HEK293T (cell line): ENCODE measurements at regions not wholly inside any gene's neighbourhood (a gene's known extent, or its start where the extent isn't known, plus 50 kb on each side); places are given as distances from the start of the nearest gene placed in this dataset.

Experiments
- BHLHE40 ChIP-seq: fragments of 450-650 bp; IDR thresholded peaks from 2 replicates; pipeline ENCODE4 v1.6.1; 2016; ENCODE audit warnings: mild to moderate bottlenecking, moderate library complexity, borderline replicate concordance
- ELF4 ChIP-seq: fragments of 450-650 bp; IDR thresholded peaks from 2 replicates; pipeline ENCODE4 v1.6.1; 2017; ENCODE audit warnings: antibody characterized with exemption
- FOXA1 ChIP-seq: fragments of 450-650 bp; IDR thresholded peaks from 2 replicates; pipeline ENCODE4 v1.6.1; 2016; ENCODE audit warnings: mild to moderate bottlenecking
- FOXK2 ChIP-seq: fragments of 450-650 bp; IDR thresholded peaks from 2 replicates; pipeline ENCODE4 v1.6.1; 2016; ENCODE audit warnings: mild to moderate bottlenecking
- PKNOX1 ChIP-seq: fragments of 450-650 bp; IDR thresholded peaks from 2 replicates; pipeline ENCODE4 v1.6.1; 2016
- SP1 ChIP-seq: fragments of 450-650 bp; IDR thresholded peaks from 2 replicates; pipeline ENCODE4 v1.6.1; 2017
- TARDBP ChIP-seq: fragments of 450-650 bp; IDR thresholded peaks from 2 replicates; pipeline ENCODE4 v1.6.1; 2016

GRCh38 chr12:114201794-114202193 lies 204.2 kb downstream of the TBX5 start:
- TF ChIP-seq FOXK2, result no peak
- no peak for TF ChIP-seq BHLHE40
- TF ChIP-seq TARDBP, result no peak
- TF ChIP-seq SP1, result no peak
- TF ChIP-seq FOXA1, result no peak
- TF ChIP-seq ELF4, result no peak
- no peak for TF ChIP-seq PKNOX1
